HG02943 (cell line): ENCODE measurements at regions not wholly inside any gene's neighbourhood (a gene's known extent, or its start where the extent isn't known, plus 50 kb on each side); places are given as distances from the start of the nearest gene placed in this dataset.

Source experiments
- ATAC-seq: cut with Tn5 transposase; IDR thresholded peaks from one replicate; pipeline ENCODE4 v1.9.1; 2021; ENCODE audit warnings: mild to moderate bottlenecking, low read depth, moderate library complexity; ENCODE audit not compliant: unreplicated experiment

DNA sequence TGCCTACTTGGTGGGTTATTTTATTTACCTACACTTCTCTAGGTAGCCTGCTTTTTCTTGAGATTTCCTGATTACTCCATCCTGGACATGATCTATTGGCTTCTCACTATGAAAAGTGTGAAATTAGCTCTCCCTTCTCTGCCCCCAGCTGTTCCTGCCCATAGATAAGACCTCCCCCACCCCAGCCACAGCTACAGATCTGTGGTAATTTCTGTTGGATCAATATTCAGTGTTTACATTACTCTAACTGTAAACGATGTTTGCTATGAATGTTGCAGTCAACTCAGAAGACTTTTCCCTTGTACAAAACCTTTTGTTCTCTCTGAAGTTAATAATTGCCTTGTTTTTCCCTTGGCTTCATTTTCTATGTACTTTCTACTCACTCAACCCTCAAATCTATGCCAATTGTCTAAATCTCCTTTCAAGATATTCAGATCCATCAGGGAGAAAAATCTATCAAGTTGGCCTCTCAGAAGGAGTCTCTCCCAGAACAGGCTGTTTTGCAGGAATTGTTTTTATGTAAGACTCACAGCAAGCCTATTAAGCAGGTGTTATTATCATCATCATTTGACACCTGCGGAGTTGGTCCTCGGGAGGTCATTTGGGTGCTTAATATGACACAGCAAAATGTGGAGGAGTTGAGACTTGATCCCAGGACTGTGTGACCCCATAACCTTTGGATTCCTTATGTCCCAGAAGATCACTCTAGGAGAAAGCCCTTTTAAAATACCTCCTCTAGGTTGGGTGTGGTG is 227.4 kb downstream of the SUDS3 start:
- no peak for ATAC-seq

DNA sequence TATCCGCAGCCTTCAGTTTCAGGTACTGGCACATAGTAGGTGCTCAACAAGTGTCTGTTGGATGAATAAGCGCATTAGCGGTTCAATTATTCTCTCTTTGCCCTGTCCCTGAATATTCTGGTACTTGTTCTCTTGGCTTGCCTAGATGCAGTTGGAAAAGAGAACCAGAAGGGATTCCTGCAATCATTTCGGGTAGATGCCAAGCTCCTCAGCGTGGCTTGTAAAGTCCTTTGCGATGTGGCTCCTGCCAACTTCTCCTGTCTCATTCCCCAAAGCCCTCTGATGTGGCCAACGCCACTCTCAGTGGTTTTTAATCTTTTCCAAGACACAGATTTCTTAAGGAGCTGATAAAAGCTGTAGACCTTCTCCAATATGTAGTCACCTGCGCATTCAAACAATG is 230.3 kb downstream of the SUDS3 start:
- ATAC-seq: no peak

DNA sequence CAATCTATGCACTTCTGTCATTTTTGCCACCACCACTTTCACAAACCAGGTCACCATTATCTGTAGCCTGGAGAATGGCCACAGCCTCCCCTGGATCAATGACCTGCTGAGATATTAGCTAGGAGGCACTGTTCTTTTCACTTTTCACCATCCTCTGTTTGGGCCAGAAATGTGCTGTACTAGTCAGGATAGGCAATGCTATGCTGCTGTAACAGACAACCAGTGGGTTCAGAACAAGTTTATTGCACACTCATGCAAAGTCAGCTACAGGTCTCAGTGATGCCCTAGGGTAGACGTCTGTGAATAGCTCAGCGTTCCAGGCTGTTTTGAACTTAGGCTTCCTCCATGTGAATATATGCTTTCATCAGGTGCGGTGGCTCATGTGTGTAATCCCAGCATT is 231.5 kb downstream of the SUDS3 start:
- ATAC-seq: no peak

DNA sequence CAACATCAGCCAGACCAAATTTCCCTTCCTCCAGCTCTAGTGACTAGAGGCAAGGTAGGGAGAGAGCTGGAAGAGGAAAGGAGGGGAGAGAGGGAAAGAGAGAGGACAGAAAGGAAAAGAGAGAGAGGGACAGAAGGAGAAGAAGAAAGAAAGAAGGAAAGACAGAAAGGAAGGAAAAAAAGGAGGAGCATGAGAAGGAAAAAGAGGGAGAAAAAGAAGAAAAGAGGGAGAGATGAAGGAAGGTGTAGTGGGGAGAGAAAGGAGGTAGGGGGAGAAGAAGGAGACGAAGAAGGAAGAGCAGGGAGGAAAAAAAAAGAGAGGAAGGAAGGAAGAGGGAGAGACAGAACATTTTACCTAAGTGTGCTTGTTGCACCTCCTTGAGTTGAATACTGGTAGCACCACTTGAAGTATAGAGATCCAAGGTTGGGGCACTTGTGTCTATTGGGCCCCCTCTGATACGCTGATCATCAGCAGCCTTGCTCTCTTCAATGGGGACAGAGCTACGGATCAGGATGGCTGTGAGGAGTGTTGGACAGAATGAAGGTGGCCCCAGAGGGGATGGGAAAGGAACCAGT is 232.5 kb downstream of the SUDS3 start:
- ATAC-seq: no peak

DNA sequence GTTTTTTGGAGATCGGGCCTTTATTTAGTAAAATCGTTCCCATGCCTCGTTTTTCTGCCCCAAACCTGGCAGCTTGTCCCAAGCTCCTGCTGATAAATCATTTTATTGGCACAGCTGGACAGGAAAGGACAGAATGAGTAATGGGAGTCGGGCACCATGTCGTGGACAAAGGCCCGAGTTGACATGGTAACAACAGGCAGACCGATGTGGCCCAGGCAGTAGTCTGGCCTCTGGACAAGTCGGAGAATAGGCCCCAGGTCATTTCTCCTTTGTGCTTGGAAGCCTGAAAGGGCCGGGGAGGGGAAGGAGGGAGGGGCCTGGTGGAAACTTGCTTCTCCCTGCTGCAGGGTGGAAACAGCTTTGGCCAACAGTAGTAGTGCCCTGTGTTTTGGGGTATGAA is 234.9 kb downstream of the SUDS3 start:
- ATAC-seq: no peak

DNA sequence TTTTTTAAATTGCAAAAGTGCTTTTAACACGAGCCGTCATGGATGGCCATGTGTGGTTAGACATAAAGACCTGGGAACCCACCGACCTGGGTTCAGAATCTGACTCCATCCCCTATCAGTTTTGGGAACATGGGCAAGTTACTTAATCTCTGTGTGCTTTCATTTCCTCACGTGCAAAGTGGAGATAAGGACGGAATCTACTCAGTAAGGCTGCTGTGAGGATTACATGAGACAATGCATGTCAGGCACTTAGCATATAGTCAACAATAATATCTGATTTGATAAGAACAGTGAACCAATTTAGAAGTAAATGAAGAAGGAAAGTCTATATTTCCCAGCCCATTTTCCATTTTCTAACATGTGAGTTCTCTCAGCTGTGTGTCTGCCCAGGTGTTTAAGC is 235.4 kb downstream of the SUDS3 start:
- ATAC-seq: no peak

DNA sequence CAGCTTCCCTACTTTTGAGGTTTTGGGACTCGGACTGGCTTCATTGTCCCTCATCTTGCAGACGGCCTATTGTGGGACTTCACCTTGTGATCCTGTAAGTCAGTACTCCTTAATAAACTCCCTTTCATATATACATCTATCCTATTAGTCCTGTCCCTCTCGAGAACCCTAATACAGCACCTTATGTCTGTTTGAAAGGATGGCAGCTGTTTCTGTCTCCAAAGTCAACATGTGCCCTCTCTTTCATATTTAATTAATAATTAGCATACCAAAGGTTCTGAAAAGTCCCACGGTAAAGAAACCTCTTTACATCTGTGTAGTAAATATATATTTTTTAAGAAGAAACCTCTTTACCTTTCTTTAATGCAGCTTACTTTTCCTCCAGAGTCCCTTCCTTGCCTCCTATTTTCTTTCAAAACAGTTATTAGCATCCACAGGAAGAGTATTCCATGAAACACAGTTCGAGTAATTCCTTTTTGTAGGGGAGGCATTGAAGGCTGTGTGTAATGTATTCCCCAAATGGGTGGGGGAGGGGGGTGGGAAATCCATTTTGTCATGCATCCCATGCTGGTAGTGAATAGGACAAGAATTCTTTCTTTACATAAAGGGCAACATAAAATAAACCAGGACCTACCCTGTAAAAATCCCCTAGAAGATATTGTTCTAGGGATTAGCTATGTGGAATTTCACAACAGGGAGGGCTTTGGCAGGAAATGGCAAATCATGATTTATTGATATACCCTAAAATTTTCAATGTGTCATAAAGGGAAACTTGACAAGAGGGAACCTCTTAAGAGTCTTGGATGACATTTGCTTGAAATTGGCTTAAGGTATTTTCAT is 241.5 kb downstream of the SUDS3 start:
- ATAC-seq: no peak

DNA sequence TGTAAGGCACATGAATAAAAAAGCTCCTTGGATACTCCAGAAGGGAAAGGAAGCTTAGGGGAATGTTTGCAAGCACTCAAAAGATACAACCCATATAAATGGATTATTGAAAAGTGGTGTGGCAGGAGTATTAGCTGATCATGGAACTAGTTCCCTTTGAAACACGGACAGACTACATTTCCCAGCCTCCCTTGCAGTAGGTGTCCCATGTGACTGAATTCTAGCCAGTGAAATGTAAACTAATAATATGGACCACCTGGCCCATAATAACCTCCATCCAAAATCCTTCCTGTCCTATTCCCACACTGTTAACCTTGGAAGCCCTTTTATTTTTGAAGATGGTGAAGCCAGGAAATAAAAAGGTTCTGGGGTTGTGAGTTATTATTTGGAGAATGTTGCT is 242.3 kb downstream of the SUDS3 start:
- ATAC-seq: no peak

DNA sequence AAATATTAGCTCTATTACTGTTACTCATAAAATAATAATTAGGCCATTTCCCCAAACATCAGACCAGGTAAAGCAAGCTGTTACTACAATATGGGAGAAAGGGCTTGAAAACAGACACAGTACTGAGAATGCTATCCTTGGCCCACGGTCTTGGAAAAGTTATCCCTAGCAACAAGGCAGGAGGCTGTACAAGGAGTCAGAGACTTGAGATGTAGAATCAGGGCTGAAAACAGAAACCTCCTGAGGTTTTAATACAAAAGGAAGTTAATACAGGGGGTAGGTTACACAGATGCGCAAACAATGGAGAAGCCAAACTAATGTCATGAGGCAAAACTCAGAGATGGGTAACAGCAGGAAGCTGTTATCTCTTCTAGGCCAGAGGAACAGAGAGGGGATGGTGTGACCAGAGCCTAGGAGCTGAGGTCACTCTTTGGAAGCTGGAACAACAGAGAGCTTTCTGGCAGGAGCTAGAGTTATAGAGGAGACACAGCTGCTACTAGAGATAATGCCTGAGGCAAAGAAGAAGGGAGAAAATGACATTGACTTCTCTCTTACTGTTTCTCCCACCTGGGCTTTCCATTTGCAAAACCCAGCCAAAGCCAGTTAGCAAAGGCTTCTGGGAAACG is 248.8 kb downstream of the SUDS3 start:
- ATAC-seq: no peak

DNA sequence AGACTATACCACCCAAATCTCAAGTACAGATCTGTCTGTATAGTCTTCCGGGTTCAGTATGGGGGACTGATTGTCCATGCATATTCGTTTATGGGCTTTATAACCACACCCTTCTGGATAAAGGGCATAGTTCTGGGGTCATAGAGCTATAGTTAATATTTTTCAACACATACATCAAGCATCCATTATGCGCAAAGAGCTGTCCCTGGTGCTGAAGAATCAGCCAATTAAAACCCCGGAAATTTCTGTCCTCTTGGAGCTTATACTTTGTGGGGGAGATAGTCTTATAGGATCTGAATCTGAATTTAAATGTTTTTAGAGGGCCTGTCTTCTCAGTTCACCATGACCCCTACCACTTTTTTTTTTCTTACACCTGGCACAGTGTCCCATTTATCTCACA is 256.7 kb downstream of the SUDS3 start:
- no peak for ATAC-seq

DNA sequence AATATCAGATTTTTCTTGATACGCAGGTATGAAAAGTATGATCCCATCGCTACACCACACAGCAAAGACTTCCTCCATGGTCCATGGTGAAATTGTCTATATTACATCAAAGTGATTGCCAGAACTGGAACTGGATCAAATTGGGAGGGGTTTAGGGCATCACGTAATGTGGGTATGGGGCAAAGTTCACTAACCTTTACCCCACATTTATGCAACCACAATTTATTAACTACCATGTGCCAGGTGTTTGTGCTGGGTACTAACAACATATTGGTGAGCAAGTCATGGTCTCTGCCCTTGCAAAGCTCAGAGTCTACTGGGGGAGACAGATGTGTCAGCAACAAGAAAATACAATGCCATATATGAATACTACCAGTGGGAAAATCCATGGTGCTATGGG is 258.9 kb downstream of the SUDS3 start:
- no peak for ATAC-seq

DNA sequence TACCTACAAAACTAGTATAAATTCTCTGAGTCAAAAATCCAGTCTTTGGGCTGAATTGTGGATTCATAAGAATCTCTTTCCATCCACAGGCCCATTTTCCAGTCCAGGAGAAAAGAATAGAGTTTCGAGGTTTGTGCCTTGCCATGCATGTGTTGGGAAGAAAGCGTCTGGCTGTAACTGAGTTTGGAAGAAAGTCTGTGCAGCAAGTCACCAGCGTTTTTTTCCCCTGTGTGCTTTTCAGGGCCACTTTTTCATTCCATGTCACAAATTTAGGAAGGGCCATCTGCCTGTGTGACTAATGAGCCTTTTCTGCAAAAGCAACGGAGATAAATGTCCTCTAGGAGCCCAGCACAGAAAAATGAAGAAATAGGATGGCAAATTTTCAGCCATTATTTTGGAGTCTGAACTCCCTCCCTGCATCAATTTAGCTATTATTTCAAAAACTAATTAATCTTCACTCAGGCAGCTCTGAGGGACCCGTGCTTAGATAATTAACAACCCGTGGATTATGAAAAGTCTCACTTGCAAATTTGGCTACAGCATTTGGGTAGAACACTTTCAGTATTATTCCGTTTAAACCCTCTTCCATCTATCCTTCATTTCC is 261.5 kb downstream of the SUDS3 start:
- ATAC-seq: no peak

DNA sequence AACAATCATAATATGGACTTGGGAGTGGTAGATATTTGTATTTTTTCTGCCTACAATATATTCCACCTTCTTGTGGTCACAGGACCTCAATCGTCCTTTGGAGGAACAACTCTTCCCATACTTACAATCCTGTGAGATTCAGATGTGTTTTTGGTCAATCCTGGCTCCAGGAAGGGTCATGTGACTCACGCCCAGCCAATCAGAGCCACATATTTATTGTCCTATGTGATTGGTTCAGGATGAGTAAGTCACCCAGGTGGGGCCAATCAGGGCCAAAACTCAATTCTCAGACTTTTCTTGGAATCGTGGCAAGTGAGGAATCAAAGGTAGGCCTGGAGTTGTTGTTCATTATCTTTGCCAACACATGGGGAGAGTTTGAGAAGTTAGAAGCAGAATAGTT is 264.9 kb downstream of the SUDS3 start:
- no peak for ATAC-seq

DNA sequence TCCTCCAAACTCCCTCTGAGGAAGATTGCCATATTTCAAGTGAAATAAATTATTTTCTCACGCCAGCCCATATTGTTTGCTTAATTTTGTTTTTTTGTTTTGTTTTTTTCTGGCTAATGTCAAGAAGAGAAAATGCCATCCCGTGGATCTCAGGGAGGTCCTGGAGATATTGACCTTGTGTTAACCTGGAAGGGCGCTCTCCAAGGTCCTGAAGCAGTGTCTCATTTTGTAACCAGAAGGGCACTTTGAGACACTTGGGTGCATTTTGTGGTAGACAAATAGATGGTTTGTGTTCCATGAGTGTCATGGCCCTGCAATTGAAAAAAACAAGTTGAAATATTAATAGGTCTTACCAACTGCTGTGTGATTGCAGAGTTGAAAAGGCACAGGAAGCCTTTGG is 268.9 kb downstream of the SUDS3 start:
- ATAC-seq: no peak

DNA sequence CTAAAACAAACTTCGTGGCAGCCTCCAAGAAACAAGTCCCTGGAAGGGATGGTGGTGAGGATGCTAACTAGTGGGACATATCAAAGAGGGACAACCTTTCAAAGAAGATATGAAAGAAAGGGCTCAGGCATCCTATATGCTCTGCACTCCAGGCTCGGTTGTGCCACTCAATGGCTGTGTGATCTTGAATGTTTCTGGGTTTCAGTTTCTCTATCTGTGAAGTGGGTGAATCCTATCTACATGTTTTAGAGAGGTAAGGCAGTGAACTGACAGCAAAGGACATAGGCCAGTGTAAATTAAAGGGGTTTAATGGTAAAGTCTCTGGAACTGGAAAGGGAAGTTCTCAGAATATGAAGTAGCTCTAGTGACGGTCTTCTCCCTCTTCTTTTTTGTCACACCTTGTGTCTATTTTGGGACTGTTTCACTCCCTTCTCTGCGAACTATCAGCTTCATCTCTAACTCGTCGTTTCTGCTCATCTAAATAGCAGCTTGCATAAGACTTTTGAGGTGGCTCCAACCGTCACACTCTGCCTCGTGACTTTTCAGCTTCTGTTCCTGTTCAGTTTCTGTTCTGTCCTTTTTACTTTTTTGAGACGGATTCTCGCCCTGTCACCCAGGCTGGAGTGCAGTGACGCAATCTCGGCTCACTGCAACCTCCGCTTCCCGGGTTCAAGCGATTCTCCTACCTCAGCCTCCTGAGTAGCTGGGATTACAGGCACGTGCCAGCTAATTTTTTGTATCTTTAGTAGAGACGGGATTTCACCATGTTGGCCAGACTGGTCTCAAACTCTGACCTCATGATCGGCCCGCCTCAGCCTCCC is 273.6 kb downstream of the SUDS3 start:
- no peak for ATAC-seq

DNA sequence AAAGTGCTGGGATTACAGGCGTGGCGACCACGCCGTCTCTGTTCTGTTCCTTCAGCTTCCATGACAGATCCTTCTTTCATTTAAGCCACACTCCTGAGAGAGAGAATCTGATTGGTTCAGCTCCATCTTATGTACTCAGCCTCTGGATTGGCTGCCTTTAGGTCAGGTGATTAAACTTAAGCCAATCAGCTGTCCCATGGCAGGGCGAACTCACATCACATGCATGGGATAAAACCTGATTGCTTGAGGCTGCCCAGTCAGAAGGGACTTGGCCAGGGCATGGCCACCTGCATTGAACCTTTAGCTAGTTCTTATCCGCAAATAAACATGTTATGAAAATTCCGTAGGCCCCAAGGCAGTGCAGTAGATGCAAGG is 274.2 kb downstream of the SUDS3 start:
- ATAC-seq: no peak

DNA sequence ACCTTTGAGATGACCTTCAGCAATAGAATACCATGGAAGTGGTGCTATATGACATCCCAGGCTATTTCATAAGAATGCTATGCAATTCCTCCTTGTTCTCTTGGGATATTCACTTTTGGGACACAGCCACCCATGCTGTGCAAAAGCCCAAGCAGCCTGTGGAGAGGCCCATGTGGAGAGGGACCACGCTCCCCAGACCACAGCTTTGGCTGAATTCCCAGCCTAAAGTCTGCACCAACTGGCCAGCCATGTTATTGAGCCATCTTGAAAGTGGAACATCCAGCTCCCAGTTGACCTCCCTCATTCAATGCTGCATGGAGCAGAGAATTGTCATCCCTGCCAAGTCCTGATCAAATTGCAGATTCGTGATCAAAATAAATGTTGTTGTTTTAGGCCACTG is 275.1 kb downstream of the SUDS3 start:
- ATAC-seq: no peak

DNA sequence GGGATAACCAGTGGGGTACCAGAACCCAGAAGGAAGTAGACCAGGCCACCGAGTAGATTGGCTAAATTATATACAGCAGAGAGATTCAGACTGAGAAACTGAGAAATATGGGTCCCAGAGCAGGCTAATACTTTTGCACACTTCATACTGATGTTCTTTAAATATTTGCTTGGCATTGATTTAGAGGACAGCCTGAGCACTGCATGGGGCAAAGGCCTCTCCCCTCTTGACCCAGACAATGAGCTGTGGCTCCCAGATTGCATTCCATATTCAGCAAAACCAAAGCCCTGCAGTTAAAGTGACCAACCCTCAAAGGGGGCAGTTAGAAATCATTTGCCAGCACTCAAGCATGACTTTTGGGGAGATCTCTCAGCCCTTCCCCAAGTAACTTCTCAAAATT is 279.2 kb downstream of the SUDS3 start:
- no peak for ATAC-seq

DNA sequence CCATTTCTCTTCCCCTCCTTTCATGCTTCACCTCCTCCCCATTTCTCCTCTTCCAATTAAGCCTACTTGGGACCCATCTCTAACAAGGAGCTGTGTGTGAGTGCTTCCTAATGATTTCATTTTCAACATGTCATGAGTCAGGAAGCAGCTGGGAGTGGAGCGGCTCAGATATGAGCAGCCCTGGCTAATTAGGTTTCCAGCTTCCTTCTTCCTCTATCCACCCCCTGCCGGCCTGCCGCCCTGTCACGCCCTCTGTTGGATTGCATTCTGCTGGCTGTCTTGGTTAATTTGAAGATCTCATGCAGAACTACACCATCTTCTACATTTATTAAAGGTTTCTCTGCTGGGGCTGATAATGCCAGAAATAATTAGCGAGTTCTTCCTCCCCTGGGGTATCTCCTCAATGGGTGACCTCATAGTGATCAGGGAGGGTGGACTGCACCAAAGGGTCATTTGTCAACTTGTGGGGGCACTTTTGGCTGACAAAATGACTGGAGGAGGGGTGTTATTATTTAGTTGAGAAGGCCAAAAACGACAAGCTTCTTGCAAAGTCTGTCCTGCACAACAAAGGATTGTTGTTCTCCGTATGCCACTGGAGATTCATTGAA is 300.9 kb upstream of the SRRM4 start:
- ATAC-seq: no peak

DNA sequence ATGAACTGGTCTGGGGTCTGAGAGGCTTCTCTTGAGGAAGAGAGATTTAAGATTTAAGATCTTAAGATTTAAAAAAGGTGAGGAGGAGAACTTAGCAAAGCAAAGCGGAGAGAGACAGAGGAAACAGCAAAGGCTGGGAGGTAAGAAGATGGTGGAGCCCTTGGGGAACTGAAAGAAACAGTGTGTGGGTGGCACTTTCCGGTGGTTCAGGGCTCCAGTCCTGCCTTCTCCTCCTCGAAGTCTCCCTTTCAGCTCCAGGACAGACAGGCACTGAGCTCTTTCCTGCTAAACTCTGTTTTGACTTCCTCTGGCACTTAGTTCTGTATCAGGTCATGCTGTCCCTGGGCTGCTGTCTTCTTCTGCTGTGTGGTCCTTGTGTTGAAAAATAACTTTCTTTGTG is 298.7 kb upstream of the SRRM4 start:
- no peak for ATAC-seq
